ENCODE measurements at regions not wholly inside any gene's neighbourhood (a gene's known extent, or its start where the extent isn't known, plus 50 kb on each side); places are given as distances from the start of the nearest gene placed in this dataset.
A peak's percentile ranks its signal among the peaks of the same experiment; 100 is the strongest.

- no peak for DNase-seq
These were observed 111.6 kb downstream of the SIPA1L2 start for GRCh38 chr1:232518349-232518748.

GRCh38 chr1:232517204-232517603, 112.7 kb downstream of the SIPA1L2 start:
- DNase-seq = no peak

GRCh38 chr1:232515706-232516105, 114.2 kb downstream of the SIPA1L2 start:
- DNase-seq = no peak

GRCh38 chr1:232512712-232513111, 117.2 kb downstream of the SIPA1L2 start:
- DNase-seq = no peak

GRCh38 chr1:232511172-232511571, 118.8 kb downstream of the SIPA1L2 start:
- no peak for DNase-seq

GRCh38 chr1:232510367-232511110, 119.4 kb downstream of the SIPA1L2 start:
- DNase-seq = no peak

- DNase-seq = no peak
These were observed 120.4 kb downstream of the SIPA1L2 start for GRCh38 chr1:232509570-232509969.

GRCh38 chr1:232508130-232508701, 121.7 kb downstream of the SIPA1L2 start:
- peak; percentile 13 for DNase-seq

GRCh38 chr1:232507571-232507970, 122.4 kb downstream of the SIPA1L2 start:
- no peak for DNase-seq

GRCh38 chr1:232505884-232506283, 124.0 kb downstream of the SIPA1L2 start:
- DNase-seq = no peak

- DNase-seq = no peak
These were observed 125.3 kb downstream of the SIPA1L2 start for GRCh38 chr1:232504651-232505050.

- no peak for DNase-seq
These were observed 126.4 kb downstream of the SIPA1L2 start for GRCh38 chr1:232503497-232503896.

GRCh38 chr1:232501854-232502253, 128.1 kb downstream of the SIPA1L2 start:
- DNase-seq = no peak

GRCh38 chr1:232499188-232499587, 130.7 kb downstream of the SIPA1L2 start:
- no peak for DNase-seq

- no peak for DNase-seq
These were observed 136.1 kb downstream of the SIPA1L2 start for GRCh38 chr1:232493869-232494268.

- DNase-seq = no peak
These were observed 140.7 kb downstream of the SIPA1L2 start for GRCh38 chr1:232489256-232489655.

- DNase-seq = no peak
These were observed 142.7 kb downstream of the SIPA1L2 start for GRCh38 chr1:232487236-232487635.

- DNase-seq = no peak
These were observed 143.3 kb downstream of the SIPA1L2 start for GRCh38 chr1:232486454-232487207.

- no peak for DNase-seq
These were observed 143.9 kb downstream of the SIPA1L2 start for GRCh38 chr1:232486006-232486405.

GRCh38 chr1:232484856-232485255, 145.1 kb downstream of the SIPA1L2 start:
- no peak for DNase-seq

- DNase-seq = no peak
These were observed 146.1 kb downstream of the SIPA1L2 start for GRCh38 chr1:232483826-232484225.

- no peak for DNase-seq
These were observed 148.8 kb downstream of the SIPA1L2 start for GRCh38 chr1:232481091-232481490.

GRCh38 chr1:232477728-232478127, 152.2 kb downstream of the SIPA1L2 start:
- no peak for DNase-seq

- no peak for DNase-seq
These were observed 153.4 kb downstream of the SIPA1L2 start for GRCh38 chr1:232476538-232476950.
